ENCODE measurements at regions not wholly inside any gene's neighbourhood (a gene's known extent, or its start where the extent isn't known, plus 50 kb on each side); places are given as distances from the start of the nearest gene placed in this dataset.

DNA sequence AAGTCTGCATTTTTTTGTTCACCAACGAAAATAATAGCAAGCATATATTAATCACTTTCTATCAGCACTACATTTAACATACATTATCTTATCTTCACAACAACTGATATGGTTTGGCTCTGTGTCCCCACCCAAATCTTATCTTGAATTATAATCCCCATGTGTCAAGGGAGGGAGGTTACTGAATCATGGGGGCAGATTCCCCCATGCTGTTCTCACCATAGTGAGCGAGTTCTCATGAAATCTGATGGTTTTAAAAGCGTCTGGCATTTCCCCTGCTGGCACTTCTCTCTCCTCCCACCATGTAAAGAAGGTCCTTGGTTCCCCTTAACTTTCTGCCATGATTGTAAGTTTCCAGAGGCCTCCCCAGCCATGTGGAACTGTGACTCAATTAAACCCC lies 235.7 kb upstream of the RXFP2 start:
- TF ChIP-seq POLR2A (IDR thresholded peaks at IDR 0.05; ENCODE audit: low read depth, low read length) (no peak), CTCF (IDR thresholded peaks at IDR 0.05; ENCODE audit: extremely low read depth in 1 of 2, insufficient read depth in 1 of 2, low read depth in 1 of 2, low read length in 2 of 2) (no peak), EZH2 (IDR thresholded peaks at IDR 0.05; ENCODE audit: borderline replicate concordance, low read depth, low read length, severe bottlenecking) (no peak), MYC (IDR thresholded peaks at IDR 0.05; ENCODE audit: low read depth, low read length) (no peak)

Data from endothelial cell of umbilical vein (primary cell).